Nephron (organoid): ENCODE measurements at regions not wholly inside any gene's neighbourhood (a gene's known extent, or its start where the extent isn't known, plus 50 kb on each side); places are given as distances from the start of the nearest gene placed in this dataset.

ENCODE experiments used
- H3K27ac Mint-ChIP-seq, 3 experiments: 2 replicates each; pipeline ENCODE4 v1.8.0; 2020; ENCODE audit warnings: mixed read lengths in 3 of 3, mild to moderate bottlenecking in 2 of 3, moderate library complexity in 1 of 3
- H3K27me3 Mint-ChIP-seq: 2 replicates; pipeline ENCODE4 v1.8.0; 2021; ENCODE audit warnings: low read depth, mild to moderate bottlenecking, moderate library complexity, mixed read lengths
- H3K36me3 Mint-ChIP-seq: 2 replicates; pipeline ENCODE4 v1.8.0; 2020; ENCODE audit warnings: low read depth, mixed read lengths
- H3K4me1 Mint-ChIP-seq: 2 replicates; pipeline ENCODE4 v1.8.0; 2020; ENCODE audit warnings: mixed read lengths
- H3K4me3 Mint-ChIP-seq, 3 experiments: 2 replicates each; pipeline ENCODE4 v1.8.0; 2020; ENCODE audit warnings: mild to moderate bottlenecking in 3 of 3, mixed read lengths in 3 of 3, moderate library complexity in 2 of 3
- H3K9me3 Mint-ChIP-seq: 2 replicates; pipeline ENCODE4 v1.8.0; 2020; ENCODE audit warnings: mixed read lengths
- CTCF ChIP-seq, 3 experiments: fragments of 200-600 bp; sonication (generic); IDR thresholded peaks; one replicate each; pipeline ENCODE4 v1.5.0; 2021; ENCODE audit warnings: antibody characterized with exemption in 3 of 3; ENCODE audit not compliant: unreplicated experiment in 3 of 3

- Mint-ChIP-seq H3K4me3 (no peak overlapping the region), H3K9me3 (no peaks in the 10 kb centered on the region), H3K36me3 (no peaks in the 10 kb centered on the region), H3K27ac (no peak overlapping the region), H3K27me3 (peaks cover 4% of the 10 kb centered on the region), H3K4me1 (peaks cover 6% of the 10 kb centered on the region)
- no peak for TF ChIP-seq CTCF (IDR thresholded peaks at IDR 0.05; ENCODE audit: unreplicated experiment in 3 of 3)
These were observed 341.4 kb downstream of the BMP2 start for GRCh38 chr20:7108929-7109328.

- H3K4me3 Mint-ChIP-seq = no peak overlapping the region
- H3K27ac Mint-ChIP-seq = peak overlapping the region in 2 of 3 experiments; percentile 5 to 45
- H3K27me3 Mint-ChIP-seq = no peaks in the 10 kb centered on the region
- H3K4me1 Mint-ChIP-seq = peaks cover 6% of the 10 kb centered on the region
- no peaks in the 10 kb centered on the region for H3K9me3 Mint-ChIP-seq
- H3K36me3 Mint-ChIP-seq = no peaks in the 10 kb centered on the region
- TF ChIP-seq CTCF (IDR thresholded peaks at IDR 0.05; ENCODE audit: unreplicated experiment in 3 of 3) = peak; percentile 41 to 56 (median 48)
These were observed 346.3 kb downstream of the BMP2 start for GRCh38 chr20:7113577-7114466.

GRCh38 chr20:7123457-7123856 is 356.0 kb downstream of the BMP2 start:
- Mint-ChIP-seq H3K4me1 (no peaks in the 10 kb centered on the region), H3K9me3 (no peaks in the 10 kb centered on the region), H3K36me3 (no peaks in the 10 kb centered on the region), H3K27me3 (no peaks in the 10 kb centered on the region), H3K4me3 (no peak overlapping the region), H3K27ac (no peak overlapping the region)
- TF ChIP-seq CTCF (IDR thresholded peaks at IDR 0.05; ENCODE audit: unreplicated experiment in 3 of 3) = no peak

- no peaks in the 10 kb centered on the region for H3K36me3 Mint-ChIP-seq
- H3K27ac Mint-ChIP-seq = no peak overlapping the region
- H3K4me1 Mint-ChIP-seq = no peaks in the 10 kb centered on the region
- no peak overlapping the region for H3K4me3 Mint-ChIP-seq
- H3K27me3 Mint-ChIP-seq = no peaks in the 10 kb centered on the region
- TF ChIP-seq CTCF (IDR thresholded peaks at IDR 0.05; ENCODE audit: unreplicated experiment in 3 of 3) = no peak
- no peaks in the 10 kb centered on the region for H3K9me3 Mint-ChIP-seq
These were observed 356.6 kb downstream of the BMP2 start for GRCh38 chr20:7124120-7124519.

GRCh38 chr20:7136886-7137285 is 369.4 kb downstream of the BMP2 start:
- Mint-ChIP-seq H3K36me3 (no peaks in the 10 kb centered on the region), H3K27ac (no peak overlapping the region), H3K9me3 (no peaks in the 10 kb centered on the region), H3K27me3 (peaks cover 4% of the 10 kb centered on the region), H3K4me1 (no peaks in the 10 kb centered on the region), H3K4me3 (no peak overlapping the region)
- TF ChIP-seq CTCF (IDR thresholded peaks at IDR 0.05; ENCODE audit: unreplicated experiment in 3 of 3) = no peak
